GM12878 (cell line): ENCODE measurements at regions not wholly inside any gene's neighbourhood (a gene's known extent, or its start where the extent isn't known, plus 50 kb on each side); places are given as distances from the start of the nearest gene placed in this dataset.

ENCODE experiments used
- ATAC-seq: fragments of 200-7000 bp; cut with Tn5 transposase; 3 replicates; pipeline ENCODE4 v1.9.1; 2020; ENCODE audit warnings: mild to moderate bottlenecking, moderate library complexity
- BruUV-seq: library from RNA; stranded (reverse); fragments of 400-500 nt; replicated peaks from 2 replicates; lab custom pipeline; 2021; lab: Mats Ljungman, UMichigan
- CTCF ChIA-PET: fragments of 300-600 bp; sonication (Branson Sonifier 250); formaldehyde crosslinking; extraction: SDS; loops from one replicate; lab custom pipeline; 2021; ENCODE audit warnings: inconsistent platforms; lab: Yijun Ruan, JAX
- POLR2A ChIA-PET: fragments of 350-600 bp; formaldehyde crosslinking; extraction: SDS; loops from one replicate; lab custom pipeline; 2021; ENCODE audit warnings: inconsistent platforms; lab: Charles Lee
- RAD21 ChIA-PET: fragments of 300-600 bp; sonication (Branson Sonifier 250); formaldehyde crosslinking; loops from one replicate; lab custom pipeline; 2023; ENCODE audit warnings: antibody characterized with exemption; ENCODE audit not compliant: unreplicated experiment; lab: Charles Lee
- SMC1A ChIA-PET: fragments of 300-600 bp; sonication (Branson Sonifier 250); formaldehyde crosslinking; loops from one replicate; lab custom pipeline; 2023; ENCODE audit not compliant: unreplicated experiment, uncharacterized antibody; lab: Charles Lee
- DNase-seq: peaks from one replicate; pipeline ENCODE4 v3.0.0-alpha.2; 2011; ENCODE audit warnings: low read depth, low spot score
- FAIRE-seq: peaks from 3 replicates; lab custom pipeline; 2011; peaks lifted over from hg19 to GRCh38; lab: Jason Lieb, UNC
- H2AFZ ChIP-seq: 2 replicates; pipeline ENCODE4 v1.6.0; 2011; ENCODE audit warnings: low read depth, low read length, control low read depth; ENCODE audit not compliant: control insufficient read depth
- H3K27ac ChIP-seq: 2 replicates; pipeline ENCODE4 v1.5.1; 2011; ENCODE audit warnings: control low read depth; ENCODE audit not compliant: control insufficient read depth, insufficient read depth
- H3K27me3 ChIP-seq, 2 experiments: replicated peaks in 1 of 2; 2 replicates each; pipeline versions ENCODE4 v1.6.0 to v1.6.1; 2011; ENCODE audit warnings: low read length in 1 of 2; ENCODE audit not compliant: control insufficient read depth in 2 of 2, insufficient read depth in 2 of 2
- H3K36me3 ChIP-seq, 2 experiments: 2 replicates each; pipeline ENCODE4 v1.5.1; 2011; ENCODE audit warnings: low read length in 1 of 2; ENCODE audit not compliant: control insufficient read depth in 2 of 2, insufficient read depth in 2 of 2
- H3K4me1 ChIP-seq: 2 replicates; pipeline ENCODE4 v1.6.1; 2011; ENCODE audit warnings: mild to moderate bottlenecking, low read length, moderate library complexity, mixed read lengths; ENCODE audit not compliant: control insufficient read depth, insufficient read depth
- H3K4me2 ChIP-seq: 2 replicates; pipeline ENCODE4 v1.6.0; 2011; ENCODE audit warnings: control low read depth; ENCODE audit not compliant: control insufficient read depth, insufficient read depth
- H3K4me3 ChIP-seq: fragments of 200-600 bp; sonication (generic); 2 replicates; pipeline ENCODE4 v1.5.1; 2016
- H3K79me2 ChIP-seq: 2 replicates; pipeline ENCODE4 v1.6.0; 2011; ENCODE audit warnings: low read length; ENCODE audit not compliant: control insufficient read depth, insufficient read depth
- H3K9ac ChIP-seq: 2 replicates; pipeline ENCODE4 v1.8.0; 2011; ENCODE audit warnings: low read length, control low read depth, mixed read lengths; ENCODE audit not compliant: control insufficient read depth, insufficient read depth
- H3K9me3 ChIP-seq: replicated peaks from 3 replicates; pipeline ENCODE4 v1.5.1; 2011; ENCODE audit warnings: mild to moderate bottlenecking, low read length; ENCODE audit not compliant: control insufficient read depth, insufficient read depth
- H4K20me1 ChIP-seq: 2 replicates; pipeline ENCODE4 v1.6.0; 2011; ENCODE audit not compliant: control insufficient read depth, insufficient read depth
- ATF3 ChIP-seq: IDR thresholded peaks from 2 replicates; pipeline ENCODE4 v1.6.1; 2011; ENCODE audit warnings: low read depth, mild to moderate bottlenecking, low read length, moderate library complexity, borderline replicate concordance; ENCODE audit errors: extremely low read depth
- ATF7 ChIP-seq: fragments of 450-650 bp; IDR thresholded peaks from 2 replicates; pipeline ENCODE4 v1.6.1; 2016; ENCODE audit warnings: low read depth, mild to moderate bottlenecking
- BACH1 ChIP-seq: fragments of 450-650 bp; IDR thresholded peaks from 2 replicates; pipeline ENCODE4 v1.6.1; 2017; ENCODE audit warnings: mild to moderate bottlenecking, borderline replicate concordance
- BCL11A ChIP-seq: IDR thresholded peaks from 2 replicates; pipeline ENCODE4 v1.6.1; 2011; ENCODE audit warnings: low read depth, low read length
- BHLHE40 ChIP-seq, 2 experiments: fragments of 450-650 bp in 1 of 2; IDR thresholded peaks; 2 replicates each; pipeline ENCODE4 v1.6.1; 2011 to 2017; ENCODE audit warnings: low read depth in 2 of 2, borderline replicate concordance in 1 of 2, improper control_type of control experiment in 1 of 2, low read length in 1 of 2, mild to moderate bottlenecking in 1 of 2
- CBFB ChIP-seq: IDR thresholded peaks from 2 replicates; pipeline ENCODE4 v1.6.1; 2016; ENCODE audit warnings: antibody characterized with exemption, low read depth
- CBX3 ChIP-seq: fragments of 200-600 bp; sonication (generic); IDR thresholded peaks from 2 replicates; pipeline ENCODE4 v1.6.1; 2016; ENCODE audit warnings: low read depth, borderline replicate concordance
- CEBPB ChIP-seq, 2 experiments: fragments of 150-350 bp in 1 of 2; IDR thresholded peaks; 2 replicates each; pipeline ENCODE4 v1.6.1; 2012 to 2014; ENCODE audit warnings: low read depth in 2 of 2, low read length in 2 of 2, borderline replicate concordance in 1 of 2, inconsistent platforms in 1 of 2
- IKZF2 ChIP-seq, 2 experiments: fragments of 450-650 bp; IDR thresholded peaks; 2 replicates each; pipeline ENCODE4 v1.6.1; 2017; ENCODE audit warnings: mild to moderate bottlenecking in 2 of 2, moderate library complexity in 2 of 2
- MEF2A ChIP-seq: IDR thresholded peaks from 2 replicates; pipeline ENCODE4 v1.6.1; 2011; ENCODE audit warnings: low read depth, mild to moderate bottlenecking, low read length, moderate library complexity; ENCODE audit not compliant: insufficient read depth
- MLLT1 ChIP-seq: fragments of 450-650 bp; IDR thresholded peaks from 2 replicates; pipeline ENCODE4 v1.6.1; 2016; ENCODE audit warnings: mild to moderate bottlenecking
- MTA3 ChIP-seq: IDR thresholded peaks from 2 replicates; pipeline ENCODE4 v1.6.1; 2012; ENCODE audit warnings: low read length, inconsistent platforms, borderline replicate concordance
- MXI1 ChIP-seq: fragments of 150-350 bp; IDR thresholded peaks from 2 replicates; pipeline ENCODE4 v1.6.1; 2011; ENCODE audit warnings: low read depth, mild to moderate bottlenecking, inconsistent platforms, low read length, improper control_type of control experiment
- NFXL1 ChIP-seq: fragments of 450-650 bp; IDR thresholded peaks from 2 replicates; pipeline ENCODE4 v1.6.1; 2017; ENCODE audit warnings: antibody characterized with exemption, mild to moderate bottlenecking, borderline replicate concordance
- NFYA ChIP-seq: IDR thresholded peaks from 2 replicates; pipeline ENCODE4 v1.6.1; 2011; ENCODE audit warnings: low read depth, mild to moderate bottlenecking, low read length, improper control_type of control experiment, borderline replicate concordance
- NR2C1 ChIP-seq: fragments of 450-650 bp; IDR thresholded peaks from 2 replicates; pipeline ENCODE4 v1.6.1; 2017; ENCODE audit warnings: antibody characterized with exemption, mild to moderate bottlenecking, moderate library complexity
- POLR2AphosphoS5 ChIP-seq: IDR thresholded peaks from 2 replicates; pipeline ENCODE4 v1.6.1; 2011; ENCODE audit warnings: mild to moderate bottlenecking, low read length, inconsistent platforms
- SMAD5 ChIP-seq: IDR thresholded peaks from 2 replicates; pipeline ENCODE4 v1.6.1; 2016; ENCODE audit warnings: antibody characterized with exemption, low read depth
- ZNF207 ChIP-seq: fragments of 450-650 bp; IDR thresholded peaks from 2 replicates; pipeline ENCODE4 v1.6.1; 2014; ENCODE audit warnings: antibody characterized with exemption, mild to moderate bottlenecking, borderline replicate concordance
- WGBS: methylation state at CpG from one replicate; pipeline ENCODE4 v1.1.6; 2016; ENCODE audit warnings: low lambda C conversion rate; ENCODE audit not compliant: insufficient replicate concordance, insufficient coverage; ENCODE audit errors: missing lambda C conversion rate; 5-methylcytosine and 5-hydroxymethylcytosine counted together
- in situ Hi-C: fragments of 300-500 bp; cut with MboI; formaldehyde crosslinking; loops from 9 replicates; pipeline ENCODE4 v1.14.3; 2018; ENCODE audit warnings: mixed read lengths
- intact Hi-C: fragments of 100-400 bp; cut with micrococcal nuclease; formaldehyde crosslinking; loops from one replicate; pipeline ENCODE4 v1.14.2; 2022; ENCODE audit not compliant: unreplicated experiment

DNA sequence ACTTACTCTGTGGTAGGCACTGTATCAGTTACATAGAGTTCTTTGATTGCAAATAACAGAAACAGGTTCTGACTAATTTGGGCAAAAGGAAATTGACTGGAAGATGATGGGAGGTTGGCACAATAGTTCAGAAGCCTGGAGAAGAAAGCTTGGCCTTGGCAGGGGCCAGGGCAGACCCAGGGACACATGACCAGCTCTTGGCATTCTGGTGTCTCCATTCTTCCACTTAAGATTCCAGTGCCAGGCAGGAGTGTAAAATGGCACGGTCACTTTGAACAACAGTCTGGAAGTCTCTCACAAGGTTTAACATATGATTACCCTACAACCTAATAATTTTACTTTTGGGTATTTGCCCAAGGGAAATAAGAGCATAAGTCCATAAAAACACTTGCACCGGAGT is 175.9 kb downstream of the BCOR start:
- Histone ChIP-seq H3K27me3 (no peaks in the 10 kb centered on the region; a peak in 1 of 4 replicates), H3K4me1 (no peaks in the 10 kb centered on the region), H2AFZ (no peak overlapping the region), H3K36me3 (no peaks in the 10 kb centered on the region), H3K27ac (no peak overlapping the region), H3K9ac (no peak overlapping the region), H3K9me3 (no peaks in the 10 kb centered on the region; the same call in 1 of the 3 replicates), H3K4me2 (no peak overlapping the region), H3K79me2 (no peaks in the 10 kb centered on the region), H4K20me1 (no peaks in the 10 kb centered on the region), H3K4me3 (no peak overlapping the region)
- TF ChIP-seq MTA3 (no peak), BHLHE40 (IDR thresholded peaks at IDR 0.05; ENCODE audit: borderline replicate concordance in 1 of 2, low read depth in 2 of 2, low read length in 1 of 2) (no peak), POLR2AphosphoS5 (no peak), IKZF2 (IDR thresholded peaks at IDR 0.05) (no peak), MEF2A (no peak), NFXL1 (no peak), ZNF207 (no peak), SMAD5 (no peak), MXI1 (no peak), BACH1 (no peak), CBFB (no peak)
- ChIA-PET CTCF (no interaction called here), RAD21 (no interaction called here), POLR2A (no interaction called here), SMC1A (no interaction called here)
- DNase-seq (no peak), FAIRE-seq (no peak), ATAC-seq (no peak)
- no TSS peak for BruUV-seq
- in situ Hi-C loops = no loop called here
- intact Hi-C loops = no loop called here
- 75% methylated on average over 2 of the region's 2 CpGs for WGBS

DNA sequence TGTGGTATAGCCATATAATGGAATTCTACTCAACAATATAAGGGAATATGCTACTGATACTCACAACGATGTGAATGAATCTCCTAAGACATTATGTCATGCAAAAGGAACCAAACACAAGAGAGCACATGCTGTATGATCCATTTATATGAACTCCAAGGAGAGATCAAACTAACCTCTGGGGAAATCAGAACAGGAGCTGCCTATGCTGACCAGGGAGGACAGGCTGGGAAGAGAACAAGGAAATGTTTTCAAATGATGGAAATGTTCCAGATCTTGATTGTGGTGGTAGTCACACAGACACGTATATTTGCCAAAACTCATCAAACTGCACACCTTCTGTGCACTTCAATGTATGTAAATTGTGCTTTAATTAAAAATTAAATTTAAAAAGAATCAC is 175.3 kb downstream of the BCOR start:
- no peaks in the 10 kb centered on the region for H3K27me3 ChIP-seq
- DNase-seq = no peak
- POLR2A ChIA-PET = no interaction called here
- no peak overlapping the region for H3K27ac ChIP-seq
- CTCF ChIA-PET = no interaction called here
- TF ChIP-seq MLLT1 (no peak), BCL11A (no peak), ATF7 (no peak), NR2C1 (no peak), NFYA (no peak), CBX3 (no peak), ATF3 (no peak), CEBPB (IDR thresholded peaks at IDR 0.05; ENCODE audit: borderline replicate concordance in 1 of 2, low read depth in 2 of 2, low read length in 2 of 2) (no peak)
- TF ChIP-seq, all 136 proteins: peak for 0
- H3K4me2 ChIP-seq = no peak overlapping the region
- intact Hi-C loops = no loop called here
- in situ Hi-C loops = no loop called here
- ChIA-PET RAD21 (no interaction called here), SMC1A (no interaction called here)
- H3K9ac ChIP-seq = no peak overlapping the region
- no peak for FAIRE-seq
- BruUV-seq = no TSS peak
- 27% methylated on average over 2 of the region's 2 CpGs for WGBS
- no peaks in the 10 kb centered on the region for H3K4me1 ChIP-seq
- no peaks in the 10 kb centered on the region for H4K20me1 ChIP-seq
- H3K36me3 ChIP-seq = no peaks in the 10 kb centered on the region
- no peak for ATAC-seq
- no peaks in the 10 kb centered on the region for H3K9me3 ChIP-seq
- H3K4me3 ChIP-seq = no peak overlapping the region
- no peak overlapping the region for H2AFZ ChIP-seq
- H3K79me2 ChIP-seq = no peaks in the 10 kb centered on the region
